A673 (cell line): ENCODE measurements at regions not wholly inside any gene's neighbourhood (a gene's known extent, or its start where the extent isn't known, plus 50 kb on each side); places are given as distances from the start of the nearest gene placed in this dataset.

Experiments used
- EZH2 ChIP-seq: fragments of 200-600 bp; sonication (generic); IDR thresholded peaks from 2 replicates; pipeline ENCODE4 v1.6.1; 2017; ENCODE audit warnings: borderline replicate concordance, low read depth, mild to moderate bottlenecking, mixed read lengths, antibody characterized with exemption, low read length; ENCODE audit not compliant: poor library complexity, severe bottlenecking
- TF ChIP-seq, protein P1 (sequence below): fragments of 300-800, 200-600 bp; sonication (generic); conservative IDR thresholded peaks from 2 replicates; pipeline ENCODE4 v1.5.1; 2017; ENCODE audit warnings: low read depth, mild to moderate bottlenecking, antibody characterized with exemption, low read length, moderate library complexity, mixed read lengths

DNA sequence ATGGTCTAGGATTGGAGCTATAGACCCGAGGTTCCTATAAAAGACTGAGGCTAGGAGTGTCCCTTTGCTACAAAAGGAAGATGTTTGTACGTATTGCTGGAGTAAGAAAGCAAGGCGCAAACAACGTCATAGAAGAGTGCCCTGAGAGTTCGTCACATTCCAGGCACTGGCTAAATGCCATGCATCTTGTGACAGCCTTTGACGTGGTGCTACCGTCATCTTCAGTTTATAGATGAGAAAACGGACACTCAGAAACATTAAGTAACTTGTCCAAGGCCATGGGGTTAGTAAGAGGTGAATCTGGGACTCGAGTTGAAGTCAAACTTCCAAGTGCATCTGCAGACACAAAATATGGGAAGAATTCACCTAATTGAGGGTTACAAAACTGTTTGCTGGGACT lies 104.2 kb upstream of the SLC45A1 start:
- TF ChIP-seq, protein P1, sequence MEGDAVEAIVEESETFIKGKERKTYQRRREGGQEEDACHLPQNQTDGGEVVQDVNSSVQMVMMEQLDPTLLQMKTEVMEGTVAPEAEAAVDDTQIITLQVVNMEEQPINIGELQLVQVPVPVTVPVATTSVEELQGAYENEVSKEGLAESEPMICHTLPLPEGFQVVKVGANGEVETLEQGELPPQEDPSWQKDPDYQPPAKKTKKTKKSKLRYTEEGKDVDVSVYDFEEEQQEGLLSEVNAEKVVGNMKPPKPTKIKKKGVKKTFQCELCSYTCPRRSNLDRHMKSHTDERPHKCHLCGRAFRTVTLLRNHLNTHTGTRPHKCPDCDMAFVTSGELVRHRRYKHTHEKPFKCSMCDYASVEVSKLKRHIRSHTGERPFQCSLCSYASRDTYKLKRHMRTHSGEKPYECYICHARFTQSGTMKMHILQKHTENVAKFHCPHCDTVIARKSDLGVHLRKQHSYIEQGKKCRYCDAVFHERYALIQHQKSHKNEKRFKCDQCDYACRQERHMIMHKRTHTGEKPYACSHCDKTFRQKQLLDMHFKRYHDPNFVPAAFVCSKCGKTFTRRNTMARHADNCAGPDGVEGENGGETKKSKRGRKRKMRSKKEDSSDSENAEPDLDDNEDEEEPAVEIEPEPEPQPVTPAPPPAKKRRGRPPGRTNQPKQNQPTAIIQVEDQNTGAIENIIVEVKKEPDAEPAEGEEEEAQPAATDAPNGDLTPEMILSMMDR = no peak
- no peak for TF ChIP-seq EZH2
